ENCODE measurements at regions not wholly inside any gene's neighbourhood (a gene's known extent, or its start where the extent isn't known, plus 50 kb on each side); places are given as distances from the start of the nearest gene placed in this dataset.

DNA sequence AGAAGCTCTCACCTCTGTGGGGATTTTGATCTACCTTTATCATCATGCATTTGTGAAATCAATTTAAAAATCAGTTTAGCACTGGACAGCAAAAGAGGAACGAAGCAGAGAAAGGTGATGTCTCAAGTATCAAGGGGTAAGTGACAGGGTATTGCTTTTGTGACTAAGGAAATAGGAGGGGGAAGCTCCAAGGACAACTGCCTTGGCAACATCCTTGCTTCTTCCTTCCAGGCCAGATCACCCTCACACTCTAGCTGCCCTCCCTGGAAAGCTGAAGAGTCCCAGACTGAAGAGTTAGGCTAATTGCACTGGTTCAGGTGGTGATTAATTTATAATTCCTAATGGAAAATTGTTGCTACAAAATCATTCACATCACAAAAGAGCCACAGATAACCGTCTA lies 859.1 kb upstream of the ACVR2A start:
- intact Hi-C loops (cut with DNase I, micrococcal nuclease) = no loop called here
- TF ChIP-seq, protein P1, sequence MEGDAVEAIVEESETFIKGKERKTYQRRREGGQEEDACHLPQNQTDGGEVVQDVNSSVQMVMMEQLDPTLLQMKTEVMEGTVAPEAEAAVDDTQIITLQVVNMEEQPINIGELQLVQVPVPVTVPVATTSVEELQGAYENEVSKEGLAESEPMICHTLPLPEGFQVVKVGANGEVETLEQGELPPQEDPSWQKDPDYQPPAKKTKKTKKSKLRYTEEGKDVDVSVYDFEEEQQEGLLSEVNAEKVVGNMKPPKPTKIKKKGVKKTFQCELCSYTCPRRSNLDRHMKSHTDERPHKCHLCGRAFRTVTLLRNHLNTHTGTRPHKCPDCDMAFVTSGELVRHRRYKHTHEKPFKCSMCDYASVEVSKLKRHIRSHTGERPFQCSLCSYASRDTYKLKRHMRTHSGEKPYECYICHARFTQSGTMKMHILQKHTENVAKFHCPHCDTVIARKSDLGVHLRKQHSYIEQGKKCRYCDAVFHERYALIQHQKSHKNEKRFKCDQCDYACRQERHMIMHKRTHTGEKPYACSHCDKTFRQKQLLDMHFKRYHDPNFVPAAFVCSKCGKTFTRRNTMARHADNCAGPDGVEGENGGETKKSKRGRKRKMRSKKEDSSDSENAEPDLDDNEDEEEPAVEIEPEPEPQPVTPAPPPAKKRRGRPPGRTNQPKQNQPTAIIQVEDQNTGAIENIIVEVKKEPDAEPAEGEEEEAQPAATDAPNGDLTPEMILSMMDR (IDR thresholded peaks at IDR 0.05) = no peak
- Histone ChIP-seq H3K36me3 (ENCODE audit: low read depth) (no peaks in the 10 kb centered on the region), H3K4me1 (ENCODE audit: low read depth) (no peaks in the 10 kb centered on the region), H3K9me3 (no peaks in the 10 kb centered on the region), H3K4me3 (no peak overlapping the region)
- ATAC-seq (no peak), DNase-seq (no peak)

DNA sequence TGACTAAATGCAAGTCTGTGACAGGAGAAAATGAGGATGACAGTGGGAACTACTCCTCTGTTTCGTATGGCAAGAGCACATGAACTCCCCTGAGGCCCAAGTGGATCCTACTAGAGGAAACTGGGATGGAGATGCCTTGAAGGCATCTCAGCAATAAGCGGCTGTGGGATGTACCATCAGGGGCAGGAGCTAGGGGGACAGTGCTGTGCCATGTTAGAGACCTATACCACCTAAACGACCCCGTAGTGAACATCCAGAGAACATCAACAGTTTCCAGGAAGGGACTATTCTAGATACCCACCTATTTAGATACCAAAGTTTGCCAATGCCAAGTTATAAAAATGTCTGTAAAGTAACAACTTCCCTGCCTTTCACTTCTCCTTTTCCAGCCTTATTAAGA lies 860.8 kb upstream of the ACVR2A start:
- Histone ChIP-seq H3K4me3 (no peak overlapping the region), H3K36me3 (ENCODE audit: low read depth) (no peaks in the 10 kb centered on the region), H3K9me3 (no peaks in the 10 kb centered on the region), H3K4me1 (ENCODE audit: low read depth) (no peaks in the 10 kb centered on the region)
- intact Hi-C loops (cut with DNase I, micrococcal nuclease) = no loop called here
- DNase-seq (no peak), ATAC-seq (no peak)
- TF ChIP-seq, protein P1 (IDR thresholded peaks at IDR 0.05) = no peak

DNA sequence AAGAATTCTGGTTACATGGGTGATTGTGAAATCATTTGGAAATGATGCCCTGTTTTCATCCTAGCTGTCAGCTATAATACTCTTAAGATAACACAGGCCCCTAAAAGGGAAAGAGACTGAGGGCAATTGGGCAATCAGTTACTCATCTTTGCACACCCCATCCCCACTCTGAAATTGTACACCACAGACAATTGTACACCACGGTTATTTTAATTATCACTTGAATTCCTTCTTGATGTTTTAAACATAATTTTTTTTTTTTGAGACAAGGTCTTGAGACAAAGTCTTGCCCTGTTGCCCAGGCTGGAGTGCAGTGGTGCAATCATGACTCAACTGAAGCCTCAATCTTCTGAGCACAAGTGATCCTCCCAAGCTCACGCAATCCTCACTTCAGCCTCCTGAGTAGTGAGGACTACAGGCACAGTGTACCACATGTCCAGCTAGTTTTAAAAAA lies 862.4 kb upstream of the ACVR2A start:
- DNase-seq = peak in 1 of 3 donors; percentile 4
- no peaks in the 10 kb centered on the region for H3K4me1 ChIP-seq (ENCODE audit: low read depth)
- H3K9me3 ChIP-seq = no peaks in the 10 kb centered on the region
- H3K4me3 ChIP-seq = no peak overlapping the region
- peak; percentile 39 for ATAC-seq
- intact Hi-C loops (cut with DNase I, micrococcal nuclease) = no loop called here
- TF ChIP-seq, protein P1 (IDR thresholded peaks at IDR 0.05) = no peak
- H3K36me3 ChIP-seq (ENCODE audit: low read depth) = no peaks in the 10 kb centered on the region

DNA sequence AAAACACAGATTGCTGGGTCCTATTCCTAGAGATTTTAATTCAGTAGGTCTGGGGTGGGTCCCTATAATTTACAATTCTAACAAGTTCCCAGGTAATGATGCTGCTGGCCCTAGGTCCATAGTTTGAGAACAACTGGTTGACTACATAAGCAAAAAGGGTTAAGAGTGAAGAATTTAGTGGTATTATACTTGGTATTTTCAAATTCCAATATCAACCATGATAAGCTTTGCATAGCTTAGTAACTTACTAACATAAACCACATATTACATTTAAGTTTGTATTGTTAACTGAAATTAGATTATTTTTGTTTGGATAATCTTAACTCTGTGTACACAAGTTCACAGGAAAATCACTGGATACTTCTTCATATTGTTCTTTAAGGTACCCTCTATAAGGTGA lies 862.9 kb upstream of the ACVR2A start:
- DNase-seq (no peak), ATAC-seq (no peak)
- H3K9me3 ChIP-seq = no peaks in the 10 kb centered on the region
- H3K4me3 ChIP-seq = no peak overlapping the region
- intact Hi-C loops (cut with DNase I, micrococcal nuclease) = no loop called here
- TF ChIP-seq, protein P1 (IDR thresholded peaks at IDR 0.05) = no peak
- H3K36me3 ChIP-seq (ENCODE audit: low read depth) = no peaks in the 10 kb centered on the region
- no peaks in the 10 kb centered on the region for H3K4me1 ChIP-seq (ENCODE audit: low read depth)

DNA sequence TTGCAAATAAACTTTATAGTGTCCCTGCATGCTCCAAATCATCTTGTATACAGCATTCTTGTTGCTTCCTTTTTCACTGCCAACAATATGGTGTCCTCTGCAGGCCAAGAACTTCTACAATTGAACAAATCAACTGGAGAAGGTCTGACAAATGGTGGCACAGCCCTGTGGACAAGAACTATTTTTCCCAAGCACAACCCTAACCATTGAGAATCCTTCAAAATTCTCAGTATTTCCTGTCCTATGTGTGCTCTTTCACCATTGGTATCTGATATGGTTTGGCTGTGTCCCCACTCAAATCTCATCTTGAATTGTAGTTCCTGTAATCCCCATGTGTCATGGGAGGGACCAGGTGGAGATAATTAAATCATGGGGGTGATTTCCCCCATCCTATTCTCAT lies 865.1 kb upstream of the ACVR2A start:
- ATAC-seq = no peak
- H3K9me3 ChIP-seq = no peaks in the 10 kb centered on the region
- H3K4me1 ChIP-seq (ENCODE audit: low read depth) = no peaks in the 10 kb centered on the region
- intact Hi-C loops (cut with DNase I, micrococcal nuclease) = no loop called here
- H3K36me3 ChIP-seq (ENCODE audit: low read depth) = no peaks in the 10 kb centered on the region
- TF ChIP-seq, protein P1 (IDR thresholded peaks at IDR 0.05) = no peak
- H3K4me3 ChIP-seq = no peak overlapping the region
- no peak for DNase-seq

Measured in mucosa of descending colon (tissue), 3 donors.